ENCODE measurements at regions not wholly inside any gene's neighbourhood (a gene's known extent, or its start where the extent isn't known, plus 50 kb on each side); places are given as distances from the start of the nearest gene placed in this dataset.

DNA sequence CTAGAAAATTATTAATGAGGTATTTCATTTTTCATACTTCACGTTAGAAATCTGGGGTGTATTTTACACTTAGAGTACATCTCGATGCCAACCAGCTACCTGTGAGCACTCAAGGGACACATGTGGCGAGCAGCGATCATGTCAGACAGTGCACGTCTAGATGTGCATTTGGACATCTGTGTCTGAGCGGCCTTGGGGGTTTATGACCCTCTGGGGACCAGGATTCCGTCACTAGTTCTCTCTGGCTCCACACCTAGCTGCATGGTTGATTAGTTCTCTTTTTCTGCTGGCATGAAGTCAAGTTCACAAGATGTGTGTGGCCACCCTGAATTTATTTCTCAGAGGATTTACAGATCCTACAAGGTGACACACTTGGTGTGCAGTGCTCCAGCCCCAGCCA, 192.2 kb downstream of the TSN start:
- TF ChIP-seq, protein P1, sequence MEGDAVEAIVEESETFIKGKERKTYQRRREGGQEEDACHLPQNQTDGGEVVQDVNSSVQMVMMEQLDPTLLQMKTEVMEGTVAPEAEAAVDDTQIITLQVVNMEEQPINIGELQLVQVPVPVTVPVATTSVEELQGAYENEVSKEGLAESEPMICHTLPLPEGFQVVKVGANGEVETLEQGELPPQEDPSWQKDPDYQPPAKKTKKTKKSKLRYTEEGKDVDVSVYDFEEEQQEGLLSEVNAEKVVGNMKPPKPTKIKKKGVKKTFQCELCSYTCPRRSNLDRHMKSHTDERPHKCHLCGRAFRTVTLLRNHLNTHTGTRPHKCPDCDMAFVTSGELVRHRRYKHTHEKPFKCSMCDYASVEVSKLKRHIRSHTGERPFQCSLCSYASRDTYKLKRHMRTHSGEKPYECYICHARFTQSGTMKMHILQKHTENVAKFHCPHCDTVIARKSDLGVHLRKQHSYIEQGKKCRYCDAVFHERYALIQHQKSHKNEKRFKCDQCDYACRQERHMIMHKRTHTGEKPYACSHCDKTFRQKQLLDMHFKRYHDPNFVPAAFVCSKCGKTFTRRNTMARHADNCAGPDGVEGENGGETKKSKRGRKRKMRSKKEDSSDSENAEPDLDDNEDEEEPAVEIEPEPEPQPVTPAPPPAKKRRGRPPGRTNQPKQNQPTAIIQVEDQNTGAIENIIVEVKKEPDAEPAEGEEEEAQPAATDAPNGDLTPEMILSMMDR (conservative IDR thresholded peaks at IDR 0.05): no peak
- TF ChIP-seq EZH2 (IDR thresholded peaks at IDR 0.05; ENCODE audit: low read depth): no peak

Data from PC-9 (cell line).